Erythroblast (primary cell): ENCODE measurements at regions not wholly inside any gene's neighbourhood (a gene's known extent, or its start where the extent isn't known, plus 50 kb on each side); places are given as distances from the start of the nearest gene placed in this dataset.

Experiments used
- GATA1 ChIP-seq: IDR thresholded peaks from 2 replicates; pipeline ENCODE4 v1.6.1; 2011; ENCODE audit warnings: low read depth, mild to moderate bottlenecking, control low read depth, low read length, moderate library complexity
- POLR2A ChIP-seq: IDR thresholded peaks from 2 replicates; pipeline ENCODE4 v1.6.1; 2011; ENCODE audit warnings: mild to moderate bottlenecking, low read length

DNA sequence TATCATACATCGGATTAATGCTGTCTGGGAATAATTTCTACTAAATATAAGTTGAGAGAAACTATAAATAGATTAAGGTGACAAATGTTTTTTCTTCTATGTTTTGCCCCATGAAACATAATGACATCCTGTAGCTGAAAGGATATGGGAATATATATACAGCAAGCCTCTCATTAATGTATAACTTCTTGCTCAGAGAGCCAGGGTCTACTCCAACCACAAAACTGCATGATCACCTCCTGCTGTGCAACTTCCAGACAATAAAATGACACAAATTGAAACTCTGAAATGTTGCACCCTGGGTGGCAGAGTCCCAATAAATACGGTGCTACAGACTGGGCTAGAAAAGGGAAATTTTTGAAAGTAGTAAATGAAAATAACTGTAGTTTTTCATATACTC, 571.9 kb upstream of the CBLB start:
- no peak for TF ChIP-seq POLR2A
- TF ChIP-seq GATA1, result no peak
